Sigmoid colon (tissue), 6 donors: ENCODE measurements at regions not wholly inside any gene's neighbourhood (a gene's known extent, or its start where the extent isn't known, plus 50 kb on each side); places are given as distances from the start of the nearest gene placed in this dataset.

Source experiments
- DNase-seq: peaks from one replicate; pipeline ENCODE4 v3.0.0-alpha.2; 2019
- H3K27ac ChIP-seq, 4 donors: fragments of 200-600 bp; sonication (generic); one replicate each; pipeline ENCODE4 v1.5.1; 2016 to 2019; ENCODE audit warnings: mild to moderate bottlenecking in 1 of 4
- H3K27me3 ChIP-seq, 3 donors: fragments of 200-600 bp; sonication (generic); one replicate each; pipeline ENCODE4 v1.5.1; 2019; ENCODE audit warnings: mild to moderate bottlenecking in 1 of 3
- H3K36me3 ChIP-seq, 4 donors: fragments of 200-600 bp; sonication (generic); one replicate each; pipeline ENCODE4 v1.5.1; 2016 to 2019
- H3K4me1 ChIP-seq, 4 donors: fragments of 200-600 bp; sonication (generic); one replicate each; pipeline ENCODE4 v1.5.1; 2017 to 2019
- H3K4me3 ChIP-seq, 4 donors: fragments of 200-600 bp; sonication (generic); one replicate each; pipeline ENCODE4 v1.5.1; 2017 to 2019; ENCODE audit warnings: mild to moderate bottlenecking in 2 of 4, moderate library complexity in 1 of 4
- H3K9me3 ChIP-seq, 4 donors: fragments of 200-600 bp in 3 of 4; sonication (generic) in 3 of 4; one replicate each; pipeline versions ENCODE4 v1.5.1 to v1.6.1; 2013 to 2019
- CTCF ChIP-seq, 4 experiments: fragments of 450-650 bp in 3 of 4; fragments of 200-600 bp in 1 of 4; IDR thresholded peaks; one replicate each; pipeline ENCODE4 v1.5.1; 2016 to 2019; ENCODE audit warnings: antibody characterized with exemption in 4 of 4, mild to moderate bottlenecking in 3 of 4, moderate library complexity in 2 of 4
- EP300 ChIP-seq, 4 donors: sonication (generic); formaldehyde crosslinking; IDR thresholded peaks; one replicate each; pipeline ENCODE4 v1.6.1; 2017; ENCODE audit warnings: antibody characterized with exemption in 4 of 4
- POLR2A ChIP-seq, 2 donors: fragments of 450-650 bp; IDR thresholded peaks; one replicate each; pipeline ENCODE4 v1.6.1; 2016; ENCODE audit warnings: antibody characterized with exemption in 2 of 2, mild to moderate bottlenecking in 2 of 2, moderate library complexity in 2 of 2
- POLR2AphosphoS5 ChIP-seq, 4 donors: sonication (generic); formaldehyde crosslinking; IDR thresholded peaks; one replicate each; pipeline ENCODE4 v1.6.1; 2017; ENCODE audit warnings: antibody characterized with exemption in 4 of 4
- WGBS, 2 donors: extraction: QIAGEN DNeasy Blood & Tissue Kit; methylation state at CpG; one replicate each; pipeline ENCODE4 v1.1.7; 2013; 5-methylcytosine and 5-hydroxymethylcytosine counted together
- intact Hi-C: fragments of 100-400 bp; cut with DNase I; formaldehyde crosslinking; loops from one replicate; pipeline ENCODE4 v1.15.1; 2023
- donor health status: healthy with polysubstance abuse.
- donor health status: healthy.

GRCh38 chr7:53101026-53101425, 65.6 kb downstream of the POM121L12 start:
- H3K4me1 ChIP-seq, result no peaks in the 10 kb centered on the region
- TF ChIP-seq POLR2A (IDR thresholded peaks at IDR 0.05), result no peak
- no peak for TF ChIP-seq EP300 (IDR thresholded peaks at IDR 0.05)
- intact Hi-C loops, result no loop called here
- 63 to 76% methylated on average over 7 of the region's 7 CpGs for WGBS, 2 donors
- no peak overlapping the region for H3K27ac ChIP-seq
- no peaks in the 10 kb centered on the region for H3K27me3 ChIP-seq
- no peak for DNase-seq
- no peaks in the 10 kb centered on the region for H3K36me3 ChIP-seq
- H3K9me3 ChIP-seq, result peaks cover 0 to 3% (median 0%) of the 10 kb centered on the region in 4 donors
- no peak overlapping the region for H3K4me3 ChIP-seq

DNA sequence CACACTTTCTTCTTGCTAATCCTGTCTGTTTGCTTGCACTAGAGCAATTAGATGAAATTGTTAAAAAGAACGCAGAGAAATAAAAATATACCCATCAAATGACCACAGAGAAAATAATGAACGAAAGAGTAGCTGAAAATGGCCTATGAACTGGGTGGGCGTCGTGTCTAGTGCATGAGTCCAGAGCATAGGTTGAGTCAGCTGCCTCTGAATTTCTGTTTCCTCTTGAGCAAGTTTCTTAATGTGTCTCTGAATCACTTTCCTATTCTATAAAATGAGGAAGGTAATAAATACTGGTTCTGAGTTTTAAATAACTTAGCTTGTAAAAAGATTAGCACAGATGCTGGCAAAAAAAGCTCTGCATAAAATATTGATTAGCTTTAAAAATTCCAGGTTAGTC, 75.0 kb downstream of the POM121L12 start:
- DNase-seq, result no peak

DNA sequence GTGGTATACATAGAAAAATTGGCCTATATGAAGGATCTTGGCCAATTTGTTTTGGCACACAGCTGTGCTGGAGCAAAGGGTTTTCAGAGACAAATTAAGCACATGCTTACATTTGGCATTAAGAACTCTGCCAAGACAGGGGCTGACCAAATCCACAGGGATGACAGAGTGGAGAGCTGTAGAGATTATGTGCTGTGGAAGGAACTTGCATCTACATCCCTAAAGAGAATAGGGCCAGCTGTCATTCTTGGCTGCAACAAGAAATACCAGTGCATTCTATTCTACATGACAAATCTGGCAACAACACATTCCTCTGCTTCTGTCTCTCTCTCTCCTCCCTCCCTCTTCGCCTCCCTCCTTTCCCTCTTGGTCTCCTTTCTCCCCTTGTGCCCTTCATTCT, 75.6 kb downstream of the POM121L12 start:
- TF ChIP-seq CTCF (IDR thresholded peaks at IDR 0.05), result no peak
- no peak for TF ChIP-seq POLR2AphosphoS5 (IDR thresholded peaks at IDR 0.05)
- no peak for TF ChIP-seq EP300 (IDR thresholded peaks at IDR 0.05)
- no peak for TF ChIP-seq POLR2A (IDR thresholded peaks at IDR 0.05)
- intact Hi-C loops, result no loop called here
- Histone ChIP-seq H3K4me3 (no peak overlapping the region), H3K4me1 (peaks cover 0 to 6% (median 0%) of the 10 kb centered on the region in 4 donors), H3K9me3 (no peaks in the 10 kb centered on the region), H3K27me3 (no peaks in the 10 kb centered on the region), H3K36me3 (no peaks in the 10 kb centered on the region), H3K27ac (no peak overlapping the region)
- 66 to 79% methylated on average over 1 of the region's 1 CpG for WGBS, 2 donors
- DNase-seq, result no peak

More for the DNA sequence above, 75.0 kb downstream of the POM121L12 start:
- no peaks in the 10 kb centered on the region for H3K36me3 ChIP-seq
- no peak overlapping the region for H3K4me3 ChIP-seq
- peaks cover 0 to 6% (median 0%) of the 10 kb centered on the region in 4 donors for H3K4me1 ChIP-seq
- peaks cover 0 to 3% (median 0%) of the 10 kb centered on the region in 4 donors for H3K9me3 ChIP-seq
- H3K27ac ChIP-seq, result no peak overlapping the region
- 73 to 77% methylated on average over 4 of the region's 4 CpGs for WGBS, 2 donors
- TF ChIP-seq CTCF (IDR thresholded peaks at IDR 0.05) (no peak), POLR2AphosphoS5 (IDR thresholded peaks at IDR 0.05) (no peak), EP300 (IDR thresholded peaks at IDR 0.05) (no peak), POLR2A (IDR thresholded peaks at IDR 0.05) (no peak)
- no peaks in the 10 kb centered on the region for H3K27me3 ChIP-seq
- intact Hi-C loops, result no loop called here

DNA sequence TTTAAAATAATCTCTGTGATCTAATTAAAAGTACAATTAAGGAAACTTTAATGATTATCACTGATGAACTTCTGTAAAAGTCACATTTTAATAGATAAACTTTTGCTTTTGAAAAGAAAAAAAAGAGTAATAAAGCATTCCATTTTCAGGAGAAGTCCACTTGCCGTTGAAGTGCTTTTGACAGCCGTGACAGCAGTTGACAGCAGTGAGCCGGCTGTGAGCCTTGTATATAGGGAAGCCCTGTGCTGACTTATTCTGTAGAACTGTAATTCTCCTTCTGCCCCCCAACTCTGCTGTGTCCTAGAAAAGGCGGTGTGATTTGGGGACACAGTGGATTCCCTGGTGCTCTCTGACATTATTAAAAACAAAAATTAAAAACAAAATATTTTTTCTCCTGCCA, 78.0 kb downstream of the POM121L12 start:
- Histone ChIP-seq H3K4me1 (peaks cover 0 to 6% (median 0%) of the 10 kb centered on the region in 4 donors), H3K9me3 (no peaks in the 10 kb centered on the region), H3K27ac (no peak overlapping the region), H3K4me3 (no peak overlapping the region), H3K27me3 (no peaks in the 10 kb centered on the region), H3K36me3 (no peaks in the 10 kb centered on the region)
- DNase-seq, result no peak
- TF ChIP-seq EP300 (IDR thresholded peaks at IDR 0.05) (no peak), POLR2AphosphoS5 (IDR thresholded peaks at IDR 0.05) (no peak), POLR2A (IDR thresholded peaks at IDR 0.05) (no peak), CTCF (IDR thresholded peaks at IDR 0.05) (no peak)
- intact Hi-C loops, result no loop called here
- 81 to 90% methylated on average over 4 of the region's 4 CpGs for WGBS, 2 donors

DNA sequence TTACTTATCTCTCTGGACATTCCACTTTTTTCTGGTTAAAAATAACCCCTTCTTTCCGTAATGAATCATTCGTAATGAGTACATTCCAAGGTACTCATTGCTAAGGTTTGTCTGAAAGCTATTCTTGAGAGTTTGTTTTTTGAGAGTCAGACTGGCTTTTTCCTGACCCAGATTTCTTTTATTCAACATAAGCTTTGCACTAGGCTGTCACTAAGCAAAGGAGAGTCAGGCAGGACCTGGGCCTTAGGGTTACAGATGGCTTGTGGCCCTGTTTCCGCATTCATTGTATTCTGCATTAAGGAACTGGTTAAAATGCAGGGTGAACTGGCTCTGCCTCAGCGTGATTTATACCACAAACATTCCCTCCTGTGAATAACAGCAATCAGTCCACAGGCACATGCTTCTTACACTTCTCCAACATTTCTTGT, 84.1 kb downstream of the POM121L12 start:
- Histone ChIP-seq H3K4me3 (no peak overlapping the region), H3K27me3 (no peaks in the 10 kb centered on the region), H3K4me1 (no peaks in the 10 kb centered on the region), H3K9me3 (no peaks in the 10 kb centered on the region), H3K27ac (no peak overlapping the region), H3K36me3 (no peaks in the 10 kb centered on the region)
- no peak for TF ChIP-seq POLR2AphosphoS5 (IDR thresholded peaks at IDR 0.05)
- no peak for TF ChIP-seq CTCF (IDR thresholded peaks at IDR 0.05)
- no peak for TF ChIP-seq POLR2A (IDR thresholded peaks at IDR 0.05)
- no peak for TF ChIP-seq EP300 (IDR thresholded peaks at IDR 0.05)
- intact Hi-C loops, result no loop called here
- WGBS, 2 donors, result 46 to 62% methylated on average over 4 of the region's 4 CpGs
- DNase-seq, result no peak
